Stimulated activated CD8-positive, alpha-beta memory T cell treated with anti-CD3 and anti-CD28 coated beads, Interleukin-4, amount 100 ng/mL, for 48 hours (primary cell): ENCODE measurements at regions not wholly inside any gene's neighbourhood (a gene's known extent, or its start where the extent isn't known, plus 50 kb on each side); places are given as distances from the start of the nearest gene placed in this dataset.
"Not testable (repeated sequence)": the region's sequence is repeated elsewhere in the genome, so short reads cannot be mapped to it uniquely, and the experiment has no call there.

Source experiments
- DNase-seq: peaks from one replicate; pipeline ENCODE4 v3.0.0-alpha.2; 2020

- no peak for DNase-seq
Observed at GRCh38 chr14:53252141-53252540, 99.0 kb upstream of the DDHD1 start.

GRCh38 chr14:53249059-53249458 lies 95.9 kb upstream of the DDHD1 start:
- DNase-seq = no peak

- no peak for DNase-seq
Observed at GRCh38 chr14:53247596-53248370, 94.7 kb upstream of the DDHD1 start.

- DNase-seq = not testable (repeated sequence)
Observed at GRCh38 chr14:53242898-53243297, 89.8 kb upstream of the DDHD1 start.

- DNase-seq = no peak
Observed at GRCh38 chr14:53237488-53237887, 84.4 kb upstream of the DDHD1 start.

GRCh38 chr14:53236708-53237107 lies 83.6 kb upstream of the DDHD1 start:
- DNase-seq = no peak

- no peak for DNase-seq
Observed at GRCh38 chr14:53231171-53231570, 78.0 kb upstream of the DDHD1 start.

- no peak for DNase-seq
Observed at GRCh38 chr14:53228966-53229365, 75.8 kb upstream of the DDHD1 start.

GRCh38 chr14:53227154-53227718 lies 74.1 kb upstream of the DDHD1 start:
- no peak for DNase-seq

GRCh38 chr14:53226553-53226952 lies 73.4 kb upstream of the DDHD1 start:
- no peak for DNase-seq

- no peak for DNase-seq
Observed at GRCh38 chr14:53220914-53221313, 67.8 kb upstream of the DDHD1 start.

- no peak for DNase-seq
Observed at GRCh38 chr14:53218161-53218560, 65.0 kb upstream of the DDHD1 start.

- DNase-seq = peak; percentile 82
Observed at GRCh38 chr14:53217316-53217994, 64.3 kb upstream of the DDHD1 start.

- DNase-seq = not testable (repeated sequence)
Observed at GRCh38 chr14:53216955-53217315, 63.8 kb upstream of the DDHD1 start.

GRCh38 chr14:53216478-53216877 lies 63.4 kb upstream of the DDHD1 start:
- not testable (repeated sequence) for DNase-seq

GRCh38 chr14:53215101-53215500 lies 62.0 kb upstream of the DDHD1 start:
- no peak for DNase-seq

GRCh38 chr14:53214384-53214783 lies 61.3 kb upstream of the DDHD1 start:
- no peak for DNase-seq

GRCh38 chr14:53213761-53214160 lies 60.6 kb upstream of the DDHD1 start:
- DNase-seq = no peak

GRCh38 chr14:53209370-53209769 lies 56.2 kb upstream of the DDHD1 start:
- DNase-seq = no peak
